Tibial nerve (tissue), 3 donors: ENCODE measurements at regions not wholly inside any gene's neighbourhood (a gene's known extent, or its start where the extent isn't known, plus 50 kb on each side); places are given as distances from the start of the nearest gene placed in this dataset.

Experiments used
- POLR2A ChIP-seq, 2 donors: fragments of 450-650 bp; IDR thresholded peaks; one replicate each; pipeline ENCODE4 v1.6.1; 2017; ENCODE audit warnings: antibody characterized with exemption in 2 of 2, mild to moderate bottlenecking in 2 of 2, moderate library complexity in 2 of 2
- TF ChIP-seq, protein P1 (sequence below), 5 experiments: fragments of 200-600 bp in 3 of 5; fragments of 450-650 bp in 2 of 5; sonication (generic) in 3 of 5; IDR thresholded peaks; one replicate each; pipeline ENCODE4 v1.5.1; 2016 to 2019; ENCODE audit warnings: antibody characterized with exemption in 5 of 5, mild to moderate bottlenecking in 3 of 5, moderate library complexity in 2 of 5

DNA sequence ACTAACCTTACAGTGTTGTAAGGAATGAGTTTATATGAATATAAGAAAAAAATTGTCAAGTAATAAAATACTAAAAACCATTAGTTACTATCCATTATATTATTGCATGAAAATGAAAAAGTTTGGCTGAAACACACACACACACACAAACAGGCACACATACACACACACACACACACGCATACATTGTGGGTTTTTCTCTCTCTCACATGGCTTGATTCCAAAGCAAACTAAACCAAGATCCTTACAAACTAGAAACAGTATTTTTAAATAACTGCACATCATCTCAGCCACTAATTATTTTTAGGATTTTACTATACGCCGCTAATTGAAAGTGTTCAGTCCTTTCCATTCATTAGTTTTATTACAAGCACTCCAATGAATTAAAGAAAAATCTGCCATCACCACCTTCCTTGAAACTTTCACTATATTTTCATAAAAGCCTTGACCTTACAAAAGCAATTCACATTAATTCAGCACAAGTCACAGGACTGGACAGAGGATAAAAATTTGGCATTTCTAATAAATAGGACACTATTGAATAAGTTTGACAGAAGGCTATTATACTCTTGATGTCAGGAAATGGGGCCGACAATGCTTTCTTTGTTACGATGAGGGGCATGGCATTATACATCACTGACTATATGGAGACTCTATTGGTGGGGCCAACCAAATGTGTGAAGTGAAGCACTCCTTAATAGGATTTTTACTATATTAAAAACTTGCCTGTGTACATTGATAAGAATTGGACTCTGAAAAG is 187.0 kb upstream of the ESRRG start:
- TF ChIP-seq, protein P1, sequence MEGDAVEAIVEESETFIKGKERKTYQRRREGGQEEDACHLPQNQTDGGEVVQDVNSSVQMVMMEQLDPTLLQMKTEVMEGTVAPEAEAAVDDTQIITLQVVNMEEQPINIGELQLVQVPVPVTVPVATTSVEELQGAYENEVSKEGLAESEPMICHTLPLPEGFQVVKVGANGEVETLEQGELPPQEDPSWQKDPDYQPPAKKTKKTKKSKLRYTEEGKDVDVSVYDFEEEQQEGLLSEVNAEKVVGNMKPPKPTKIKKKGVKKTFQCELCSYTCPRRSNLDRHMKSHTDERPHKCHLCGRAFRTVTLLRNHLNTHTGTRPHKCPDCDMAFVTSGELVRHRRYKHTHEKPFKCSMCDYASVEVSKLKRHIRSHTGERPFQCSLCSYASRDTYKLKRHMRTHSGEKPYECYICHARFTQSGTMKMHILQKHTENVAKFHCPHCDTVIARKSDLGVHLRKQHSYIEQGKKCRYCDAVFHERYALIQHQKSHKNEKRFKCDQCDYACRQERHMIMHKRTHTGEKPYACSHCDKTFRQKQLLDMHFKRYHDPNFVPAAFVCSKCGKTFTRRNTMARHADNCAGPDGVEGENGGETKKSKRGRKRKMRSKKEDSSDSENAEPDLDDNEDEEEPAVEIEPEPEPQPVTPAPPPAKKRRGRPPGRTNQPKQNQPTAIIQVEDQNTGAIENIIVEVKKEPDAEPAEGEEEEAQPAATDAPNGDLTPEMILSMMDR (IDR thresholded peaks at IDR 0.05): no peak
- no peak for TF ChIP-seq POLR2A (IDR thresholded peaks at IDR 0.05)
